ENCODE measurements at regions not wholly inside any gene's neighbourhood (a gene's known extent, or its start where the extent isn't known, plus 50 kb on each side); places are given as distances from the start of the nearest gene placed in this dataset.

GRCh38 chr13:58434943-58435342 lies 803.4 kb downstream of the PCDH17 start:
- H3K27ac ChIP-seq (ENCODE audit: low read depth in 1 of 2, low read length in 1 of 2): no peak overlapping the region
- H3K4me1 ChIP-seq (ENCODE audit: control insufficient read depth in 2 of 2, insufficient read depth in 2 of 2, low read length in 2 of 2): no peaks in the 10 kb centered on the region
- DNase-seq (ENCODE audit: low read depth in 6 of 9, low spot score in 9 of 9): no peak
- H3K4me3 ChIP-seq (ENCODE audit: low read length in 2 of 2): no peak overlapping the region
- WGBS: 97% methylated on average over 4 of the region's 4 CpGs
- no peaks in the 10 kb centered on the region for H3K9me3 ChIP-seq (ENCODE audit: control insufficient read depth in 2 of 2, insufficient read depth in 1 of 2, low read length in 1 of 2)
- no peaks in the 10 kb centered on the region for H3K27me3 ChIP-seq (ENCODE audit: control insufficient read depth in 2 of 2, insufficient read depth in 1 of 2, low read length in 1 of 2)
- no peaks in the 10 kb centered on the region for H3K36me3 ChIP-seq (ENCODE audit: control insufficient read depth in 2 of 2, insufficient read depth in 2 of 2, low read length in 1 of 2)

- Histone ChIP-seq H3K27me3 (ENCODE audit: control insufficient read depth in 2 of 2, insufficient read depth in 1 of 2, low read length in 1 of 2) (no peaks in the 10 kb centered on the region), H3K4me3 (ENCODE audit: low read length in 2 of 2) (no peak overlapping the region), H3K36me3 (ENCODE audit: control insufficient read depth in 2 of 2, insufficient read depth in 2 of 2, low read length in 1 of 2) (no peaks in the 10 kb centered on the region), H3K9me3 (ENCODE audit: control insufficient read depth in 2 of 2, insufficient read depth in 1 of 2, low read length in 1 of 2) (no peaks in the 10 kb centered on the region), H3K4me1 (ENCODE audit: control insufficient read depth in 2 of 2, insufficient read depth in 2 of 2, low read length in 2 of 2) (no peaks in the 10 kb centered on the region), H3K27ac (ENCODE audit: low read depth in 1 of 2, low read length in 1 of 2) (no peak overlapping the region)
- WGBS: 89% methylated on average over 5 of the region's 5 CpGs
- no peak for DNase-seq (ENCODE audit: low read depth in 6 of 9, low spot score in 9 of 9)
Measured at GRCh38 chr13:58437427-58437826, 805.9 kb downstream of the PCDH17 start.

GRCh38 chr13:58446979-58447378 lies 815.4 kb downstream of the PCDH17 start:
- Histone ChIP-seq H3K4me3 (ENCODE audit: low read length in 2 of 2) (no peak overlapping the region), H3K27ac (ENCODE audit: low read depth in 1 of 2, low read length in 1 of 2) (no peak overlapping the region), H3K4me1 (ENCODE audit: control insufficient read depth in 2 of 2, insufficient read depth in 2 of 2, low read length in 2 of 2) (no peaks in the 10 kb centered on the region), H3K36me3 (ENCODE audit: control insufficient read depth in 2 of 2, insufficient read depth in 2 of 2, low read length in 1 of 2) (no peaks in the 10 kb centered on the region), H3K9me3 (ENCODE audit: control insufficient read depth in 2 of 2, insufficient read depth in 1 of 2, low read length in 1 of 2) (no peaks in the 10 kb centered on the region), H3K27me3 (ENCODE audit: control insufficient read depth in 2 of 2, insufficient read depth in 1 of 2, low read length in 1 of 2) (no peaks in the 10 kb centered on the region)
- DNase-seq (ENCODE audit: low read depth in 6 of 9, low spot score in 9 of 9): no peak
- WGBS: 91% methylated on average over 2 of the region's 2 CpGs

- Histone ChIP-seq H3K27ac (ENCODE audit: low read depth in 1 of 2, low read length in 1 of 2) (no peak overlapping the region), H3K4me1 (ENCODE audit: control insufficient read depth in 2 of 2, insufficient read depth in 2 of 2, low read length in 2 of 2) (no peaks in the 10 kb centered on the region), H3K36me3 (ENCODE audit: control insufficient read depth in 2 of 2, insufficient read depth in 2 of 2, low read length in 1 of 2) (no peaks in the 10 kb centered on the region), H3K27me3 (ENCODE audit: control insufficient read depth in 2 of 2, insufficient read depth in 1 of 2, low read length in 1 of 2) (no peaks in the 10 kb centered on the region), H3K4me3 (ENCODE audit: low read length in 2 of 2) (no peak overlapping the region), H3K9me3 (ENCODE audit: control insufficient read depth in 2 of 2, insufficient read depth in 1 of 2, low read length in 1 of 2) (no peaks in the 10 kb centered on the region)
- DNase-seq (ENCODE audit: low read depth in 6 of 9, low spot score in 9 of 9): no peak
- 91% methylated on average over 3 of the region's 3 CpGs for WGBS
Measured at GRCh38 chr13:58452123-58452623, 820.6 kb downstream of the PCDH17 start.

- no peaks in the 10 kb centered on the region for H3K36me3 ChIP-seq (ENCODE audit: control insufficient read depth in 2 of 2, insufficient read depth in 2 of 2, low read length in 1 of 2)
- H3K9me3 ChIP-seq (ENCODE audit: control insufficient read depth in 2 of 2, insufficient read depth in 1 of 2, low read length in 1 of 2): no peaks in the 10 kb centered on the region
- H3K4me3 ChIP-seq (ENCODE audit: low read length in 2 of 2): no peak overlapping the region
- H3K27me3 ChIP-seq (ENCODE audit: control insufficient read depth in 2 of 2, insufficient read depth in 1 of 2, low read length in 1 of 2): no peaks in the 10 kb centered on the region
- no peak for DNase-seq (ENCODE audit: low read depth in 6 of 9, low spot score in 9 of 9)
- H3K27ac ChIP-seq (ENCODE audit: low read depth in 1 of 2, low read length in 1 of 2): no peak overlapping the region
- H3K4me1 ChIP-seq (ENCODE audit: control insufficient read depth in 2 of 2, insufficient read depth in 2 of 2, low read length in 2 of 2): no peaks in the 10 kb centered on the region
Measured at GRCh38 chr13:58455094-58455493, 823.5 kb downstream of the PCDH17 start.

- 86% methylated on average over 2 of the region's 2 CpGs for WGBS
- Histone ChIP-seq H3K4me3 (ENCODE audit: low read length in 2 of 2) (no peak overlapping the region), H3K4me1 (ENCODE audit: control insufficient read depth in 2 of 2, insufficient read depth in 2 of 2, low read length in 2 of 2) (no peaks in the 10 kb centered on the region), H3K27ac (ENCODE audit: low read depth in 1 of 2, low read length in 1 of 2) (no peak overlapping the region), H3K9me3 (ENCODE audit: control insufficient read depth in 2 of 2, insufficient read depth in 1 of 2, low read length in 1 of 2) (no peaks in the 10 kb centered on the region), H3K36me3 (ENCODE audit: control insufficient read depth in 2 of 2, insufficient read depth in 2 of 2, low read length in 1 of 2) (no peaks in the 10 kb centered on the region), H3K27me3 (ENCODE audit: control insufficient read depth in 2 of 2, insufficient read depth in 1 of 2, low read length in 1 of 2) (no peaks in the 10 kb centered on the region)
- no peak for DNase-seq (ENCODE audit: low read depth in 6 of 9, low spot score in 9 of 9)
Measured at GRCh38 chr13:58461217-58461616, 829.7 kb downstream of the PCDH17 start.

- Histone ChIP-seq H3K4me1 (ENCODE audit: control insufficient read depth in 2 of 2, insufficient read depth in 2 of 2, low read length in 2 of 2) (no peaks in the 10 kb centered on the region), H3K27me3 (ENCODE audit: control insufficient read depth in 2 of 2, insufficient read depth in 1 of 2, low read length in 1 of 2) (no peaks in the 10 kb centered on the region), H3K9me3 (ENCODE audit: control insufficient read depth in 2 of 2, insufficient read depth in 1 of 2, low read length in 1 of 2) (no peaks in the 10 kb centered on the region), H3K36me3 (ENCODE audit: control insufficient read depth in 2 of 2, insufficient read depth in 2 of 2, low read length in 1 of 2) (no peaks in the 10 kb centered on the region), H3K4me3 (ENCODE audit: low read length in 2 of 2) (no peak overlapping the region), H3K27ac (ENCODE audit: low read depth in 1 of 2, low read length in 1 of 2) (no peak overlapping the region)
- DNase-seq (ENCODE audit: low read depth in 6 of 9, low spot score in 9 of 9): no peak
Measured at GRCh38 chr13:58463841-58464240, 832.3 kb downstream of the PCDH17 start.

GRCh38 chr13:58467176-58467575 lies 835.6 kb downstream of the PCDH17 start:
- WGBS: 89% methylated on average over 4 of the region's 4 CpGs
- H3K27me3 ChIP-seq (ENCODE audit: control insufficient read depth in 2 of 2, insufficient read depth in 1 of 2, low read length in 1 of 2): no peaks in the 10 kb centered on the region

GRCh38 chr13:58472483-58472882 lies 840.9 kb downstream of the PCDH17 start:
- Histone ChIP-seq H3K27me3 (ENCODE audit: control insufficient read depth in 2 of 2, insufficient read depth in 1 of 2, low read length in 1 of 2) (no peaks in the 10 kb centered on the region), H3K4me3 (ENCODE audit: low read length in 2 of 2) (no peak overlapping the region), H3K27ac (ENCODE audit: low read depth in 1 of 2, low read length in 1 of 2) (no peak overlapping the region), H3K36me3 (ENCODE audit: control insufficient read depth in 2 of 2, insufficient read depth in 2 of 2, low read length in 1 of 2) (no peaks in the 10 kb centered on the region), H3K4me1 (ENCODE audit: control insufficient read depth in 2 of 2, insufficient read depth in 2 of 2, low read length in 2 of 2) (no peaks in the 10 kb centered on the region), H3K9me3 (ENCODE audit: control insufficient read depth in 2 of 2, insufficient read depth in 1 of 2, low read length in 1 of 2) (no peaks in the 10 kb centered on the region)
- DNase-seq (ENCODE audit: low read depth in 6 of 9, low spot score in 9 of 9): no peak
- 90% methylated on average over 3 of the region's 3 CpGs for WGBS

More at GRCh38 chr13:58467176-58467575, 835.6 kb downstream of the PCDH17 start:
- Histone ChIP-seq H3K36me3 (ENCODE audit: control insufficient read depth in 2 of 2, insufficient read depth in 2 of 2, low read length in 1 of 2) (no peaks in the 10 kb centered on the region), H3K4me3 (ENCODE audit: low read length in 2 of 2) (no peak overlapping the region), H3K27ac (ENCODE audit: low read depth in 1 of 2, low read length in 1 of 2) (no peak overlapping the region), H3K9me3 (ENCODE audit: control insufficient read depth in 2 of 2, insufficient read depth in 1 of 2, low read length in 1 of 2) (no peaks in the 10 kb centered on the region), H3K4me1 (ENCODE audit: control insufficient read depth in 2 of 2, insufficient read depth in 2 of 2, low read length in 2 of 2) (no peaks in the 10 kb centered on the region)
- DNase-seq (ENCODE audit: low read depth in 6 of 9, low spot score in 9 of 9): no peak

GRCh38 chr13:58474581-58474980 lies 843.0 kb downstream of the PCDH17 start:
- no peaks in the 10 kb centered on the region for H3K4me1 ChIP-seq (ENCODE audit: control insufficient read depth in 2 of 2, insufficient read depth in 2 of 2, low read length in 2 of 2)
- H3K27ac ChIP-seq (ENCODE audit: low read depth in 1 of 2, low read length in 1 of 2): no peak overlapping the region
- H3K9me3 ChIP-seq (ENCODE audit: control insufficient read depth in 2 of 2, insufficient read depth in 1 of 2, low read length in 1 of 2): no peaks in the 10 kb centered on the region
- H3K36me3 ChIP-seq (ENCODE audit: control insufficient read depth in 2 of 2, insufficient read depth in 2 of 2, low read length in 1 of 2): no peaks in the 10 kb centered on the region
- H3K4me3 ChIP-seq (ENCODE audit: low read length in 2 of 2): no peak overlapping the region
- DNase-seq (ENCODE audit: low read depth in 6 of 9, low spot score in 9 of 9): no peak
- no peaks in the 10 kb centered on the region for H3K27me3 ChIP-seq (ENCODE audit: control insufficient read depth in 2 of 2, insufficient read depth in 1 of 2, low read length in 1 of 2)

Measured in thymus (tissue), 11 donors.